Fibroblast of lung (primary cell): ENCODE measurements at regions not wholly inside any gene's neighbourhood (a gene's known extent, or its start where the extent isn't known, plus 50 kb on each side); places are given as distances from the start of the nearest gene placed in this dataset.

Experiments
- DNase-seq, 2 donors: peaks; one replicate each; pipeline versions ENCODE4 v3.0.0 to v3.0.0-alpha.2; 2010; ENCODE audit warnings: low read depth in 2 of 2
- H2AFZ ChIP-seq: 2 replicates; pipeline ENCODE4 v1.5.1; 2012; ENCODE audit warnings: low read length, control low read depth, inconsistent platforms
- H3K27ac ChIP-seq: 2 replicates; pipeline ENCODE4 v1.5.1; 2011; ENCODE audit warnings: low read length, control low read depth; ENCODE audit not compliant: insufficient read depth
- H3K27me3 ChIP-seq: 2 replicates; pipeline ENCODE4 v1.5.1; 2011; ENCODE audit warnings: mild to moderate bottlenecking, low read length; ENCODE audit not compliant: control insufficient read depth, insufficient read depth
- H3K36me3 ChIP-seq: 2 replicates; pipeline ENCODE4 v1.5.1; 2011; ENCODE audit warnings: low read length; ENCODE audit not compliant: control insufficient read depth, insufficient read depth
- H3K4me1 ChIP-seq: 2 replicates; pipeline ENCODE4 v1.5.1; 2011; ENCODE audit warnings: low read length; ENCODE audit not compliant: control insufficient read depth, insufficient read depth; ENCODE audit errors: extremely low read depth
- H3K4me2 ChIP-seq: 2 replicates; pipeline ENCODE4 v1.5.1; 2011; ENCODE audit warnings: low read length, control low read depth; ENCODE audit not compliant: insufficient read depth; ENCODE audit errors: extremely low read depth
- H3K4me3 ChIP-seq, 4 experiments: fragments of 200-600 bp in 1 of 4; sonication (generic) in 1 of 4; replicated peaks in 1 of 4; 2 replicates each; pipeline ENCODE4 v1.5.1; 2011 to 2016; ENCODE audit warnings: low read length in 4 of 4, low read depth in 3 of 4, mild to moderate bottlenecking in 3 of 4, control low read depth in 2 of 4, inconsistent platforms in 1 of 4, mixed read lengths in 1 of 4; ENCODE audit not compliant: insufficient read depth in 1 of 4; ENCODE audit errors: control extremely low read depth in 1 of 4
- H3K79me2 ChIP-seq: 2 replicates; pipeline ENCODE4 v1.5.1; 2012; ENCODE audit warnings: mild to moderate bottlenecking, low read length, inconsistent platforms; ENCODE audit not compliant: control insufficient read depth, insufficient read depth
- H3K9ac ChIP-seq: 2 replicates; pipeline ENCODE4 v1.5.1; 2011; ENCODE audit warnings: mild to moderate bottlenecking, low read length, control low read depth; ENCODE audit not compliant: insufficient read depth
- H3K9me3 ChIP-seq: 2 replicates; pipeline ENCODE4 v1.5.1; 2012; ENCODE audit warnings: low read depth, low read length; ENCODE audit not compliant: control insufficient read depth, insufficient read depth
- H4K20me1 ChIP-seq: 2 replicates; pipeline ENCODE4 v1.5.1; 2011; ENCODE audit warnings: low read length; ENCODE audit not compliant: control insufficient read depth, insufficient read depth; ENCODE audit errors: extremely low read depth
- EZH2 ChIP-seq: IDR thresholded peaks from 2 replicates; pipeline ENCODE4 v1.5.1; 2012; ENCODE audit warnings: low read length, control low read depth, mild to moderate bottlenecking; ENCODE audit errors: missing control alignments
- TF ChIP-seq, protein P1 (sequence below), 2 donors: IDR thresholded peaks in 1 of 2; conservative IDR thresholded peaks in 1 of 2; 1 replicate in 1 of 2; 2 replicates in 1 of 2; pipeline ENCODE4 v1.5.1; 2011 to 2012; ENCODE audit warnings: low read length in 2 of 2, control low read depth in 1 of 2, inconsistent platforms in 1 of 2, low read depth in 1 of 2, mild to moderate bottlenecking in 1 of 2

DNA sequence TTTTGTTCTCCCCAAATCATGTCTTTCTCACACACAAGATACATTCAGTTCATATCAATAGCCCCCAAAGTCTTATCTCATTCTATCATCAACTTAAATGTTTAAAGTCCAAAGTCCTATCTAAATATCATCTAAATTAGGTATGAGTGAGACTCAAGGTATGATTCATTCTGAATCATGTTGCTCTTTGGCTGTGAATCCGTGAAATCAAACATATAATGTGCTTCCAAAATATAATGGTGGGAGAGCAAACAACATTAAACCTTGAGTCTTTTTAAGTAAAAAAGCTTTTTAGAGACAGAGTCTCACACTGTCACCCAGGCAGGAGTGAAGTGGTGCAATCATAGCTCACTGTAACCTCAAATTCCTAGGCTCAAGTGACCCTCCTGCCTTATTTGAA, 139.1 kb downstream of the SAMMSON start:
- no peak overlapping the region for H2AFZ ChIP-seq
- TF ChIP-seq EZH2 = no peak
- TF ChIP-seq, protein P1, sequence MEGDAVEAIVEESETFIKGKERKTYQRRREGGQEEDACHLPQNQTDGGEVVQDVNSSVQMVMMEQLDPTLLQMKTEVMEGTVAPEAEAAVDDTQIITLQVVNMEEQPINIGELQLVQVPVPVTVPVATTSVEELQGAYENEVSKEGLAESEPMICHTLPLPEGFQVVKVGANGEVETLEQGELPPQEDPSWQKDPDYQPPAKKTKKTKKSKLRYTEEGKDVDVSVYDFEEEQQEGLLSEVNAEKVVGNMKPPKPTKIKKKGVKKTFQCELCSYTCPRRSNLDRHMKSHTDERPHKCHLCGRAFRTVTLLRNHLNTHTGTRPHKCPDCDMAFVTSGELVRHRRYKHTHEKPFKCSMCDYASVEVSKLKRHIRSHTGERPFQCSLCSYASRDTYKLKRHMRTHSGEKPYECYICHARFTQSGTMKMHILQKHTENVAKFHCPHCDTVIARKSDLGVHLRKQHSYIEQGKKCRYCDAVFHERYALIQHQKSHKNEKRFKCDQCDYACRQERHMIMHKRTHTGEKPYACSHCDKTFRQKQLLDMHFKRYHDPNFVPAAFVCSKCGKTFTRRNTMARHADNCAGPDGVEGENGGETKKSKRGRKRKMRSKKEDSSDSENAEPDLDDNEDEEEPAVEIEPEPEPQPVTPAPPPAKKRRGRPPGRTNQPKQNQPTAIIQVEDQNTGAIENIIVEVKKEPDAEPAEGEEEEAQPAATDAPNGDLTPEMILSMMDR (conservative IDR thresholded peaks at IDR 0.05 in 1 of 2, IDR thresholded peaks at IDR 0.05 in 1 of 2; ENCODE audit: low read depth in 1 of 2, low read length in 2 of 2) = no peak
- H3K4me3 ChIP-seq = no peak overlapping the region

More for the DNA sequence above, 139.1 kb downstream of the SAMMSON start:
- Histone ChIP-seq H3K79me2 (no peaks in the 10 kb centered on the region), H3K9ac (no peak overlapping the region), H3K27ac (no peak overlapping the region), H3K9me3 (no peaks in the 10 kb centered on the region), H3K27me3 (no peaks in the 10 kb centered on the region), H3K4me1 (no peaks in the 10 kb centered on the region), H4K20me1 (no peaks in the 10 kb centered on the region), H3K4me2 (no peak overlapping the region), H3K36me3 (no peaks in the 10 kb centered on the region)
- no peak for DNase-seq
